Stimulated activated CD4-positive, alpha-beta T cell treated with anti-CD3 and anti-CD28 coated beads, Interleukin-12 subunit alpha, Interleukin-12 subunit beta, amount 100 ng/mL, for 48 hours (primary cell): ENCODE measurements at regions not wholly inside any gene's neighbourhood (a gene's known extent, or its start where the extent isn't known, plus 50 kb on each side); places are given as distances from the start of the nearest gene placed in this dataset.
"Not testable (repeated sequence)": the region's sequence is repeated elsewhere in the genome, so short reads cannot be mapped to it uniquely, and the experiment has no call there.

Experiments
- DNase-seq, 3 donors: peaks; one replicate each; pipeline ENCODE4 v3.0.0-alpha.2; 2020; ENCODE audit warnings: low read depth in 2 of 3, low spot score in 1 of 3

DNA sequence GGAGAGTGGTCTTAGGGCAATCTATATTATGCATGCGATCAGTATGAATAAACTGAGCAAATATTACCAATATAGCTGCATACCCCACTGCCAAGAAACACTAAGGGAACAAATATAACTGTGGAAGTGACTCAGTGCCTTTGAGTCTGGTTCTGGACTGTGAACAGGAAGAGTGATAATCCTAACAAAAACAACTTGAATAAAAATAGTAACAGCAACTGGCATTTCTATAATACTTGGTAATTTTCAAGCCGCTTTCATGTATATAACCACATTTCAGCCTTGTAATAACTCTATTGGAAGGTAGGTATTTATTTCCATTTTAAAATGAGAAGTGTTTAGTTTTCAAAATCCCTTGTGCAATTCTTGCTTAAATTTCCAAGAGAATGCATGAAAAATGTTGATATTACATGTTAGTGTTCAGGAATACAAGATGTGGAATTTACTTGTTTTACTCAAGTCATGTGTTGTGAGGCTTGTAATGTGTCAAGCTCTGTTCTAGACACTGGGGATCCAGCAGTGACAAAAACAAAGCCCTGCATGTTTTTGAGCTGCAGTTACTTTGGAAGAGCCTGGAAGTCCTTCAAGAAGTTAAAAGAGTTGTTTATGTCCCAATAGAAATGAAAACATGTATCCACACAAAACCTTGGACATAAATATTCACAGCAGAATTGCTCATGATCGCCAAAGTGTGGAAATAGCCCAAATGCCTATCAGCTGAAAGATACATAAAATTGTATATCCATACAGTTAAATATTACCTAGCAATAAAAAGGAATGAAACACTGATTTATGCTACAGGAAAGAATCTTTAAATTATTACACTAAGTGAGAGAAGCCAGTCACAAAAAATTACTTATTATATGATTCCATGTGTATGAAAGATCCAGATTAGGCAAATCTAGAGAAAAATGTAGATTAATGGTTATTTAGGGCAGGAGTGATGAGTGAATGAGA lies 338.1 kb upstream of the TMEM132C start:
- DNase-seq = no peak

DNA sequence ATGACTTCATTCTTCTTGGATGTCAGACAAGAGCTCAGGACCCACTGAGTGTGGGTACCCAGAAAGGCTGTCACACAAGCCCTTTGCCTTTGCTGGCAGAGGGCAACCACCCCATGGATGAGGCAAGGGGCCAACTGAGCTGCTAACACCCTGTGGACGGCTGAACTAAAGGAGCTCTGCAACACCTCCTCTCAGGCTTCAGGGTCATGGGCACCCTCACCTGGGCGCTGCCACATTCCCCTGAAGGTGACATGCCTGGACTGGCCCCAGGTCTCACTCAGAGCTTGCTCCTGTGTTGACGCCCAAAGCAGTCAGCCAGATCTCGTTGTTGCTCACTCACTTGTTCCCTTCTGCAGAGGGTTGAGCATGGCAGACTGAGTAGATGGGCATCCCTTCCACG lies 336.8 kb upstream of the TMEM132C start:
- no peak for DNase-seq

DNA sequence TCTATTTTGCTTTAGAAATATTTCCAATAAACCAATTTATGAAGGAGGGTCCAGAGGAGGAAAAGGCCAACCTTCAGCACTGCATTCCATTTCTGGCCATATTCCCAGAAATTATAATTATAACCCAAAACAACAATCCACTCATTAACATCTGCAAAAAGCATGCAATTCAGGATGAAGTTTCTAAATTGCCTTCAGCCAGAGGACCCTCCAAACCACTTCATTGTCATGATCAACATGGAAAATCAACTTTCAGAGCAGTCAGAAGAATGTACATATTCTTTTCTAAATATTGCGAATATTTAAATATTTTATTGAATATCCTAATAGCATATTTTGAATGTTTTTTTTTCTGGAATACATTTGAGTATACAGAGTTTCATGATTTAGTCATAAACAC lies 332.6 kb upstream of the TMEM132C start:
- DNase-seq = no peak

- DNase-seq = no peak
These were observed 330.5 kb upstream of the TMEM132C start for GRCh38 chr12:127936463-127936862.

- DNase-seq = no peak
These were observed 325.6 kb upstream of the TMEM132C start for GRCh38 chr12:127941332-127941731.

DNA sequence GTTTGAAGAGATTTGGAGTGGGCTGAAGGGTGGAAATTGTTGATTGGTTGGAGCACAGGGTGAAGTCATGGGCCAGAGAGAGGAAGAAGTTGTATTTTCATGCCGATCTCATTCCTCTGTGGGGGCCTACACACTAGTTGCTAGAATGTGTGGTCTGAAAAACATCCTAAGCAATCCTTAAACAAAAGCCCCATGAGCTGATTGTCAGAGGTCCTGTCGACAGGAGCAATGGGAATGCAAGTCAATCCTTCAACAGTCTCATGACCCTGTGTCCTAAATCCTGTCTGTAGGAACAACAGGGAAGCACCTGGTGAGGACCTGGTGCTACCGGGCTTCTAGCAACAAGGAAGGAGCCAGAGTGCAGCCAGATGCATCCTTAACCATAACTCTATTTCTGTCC lies 324.0 kb upstream of the TMEM132C start:
- DNase-seq = no peak

DNA sequence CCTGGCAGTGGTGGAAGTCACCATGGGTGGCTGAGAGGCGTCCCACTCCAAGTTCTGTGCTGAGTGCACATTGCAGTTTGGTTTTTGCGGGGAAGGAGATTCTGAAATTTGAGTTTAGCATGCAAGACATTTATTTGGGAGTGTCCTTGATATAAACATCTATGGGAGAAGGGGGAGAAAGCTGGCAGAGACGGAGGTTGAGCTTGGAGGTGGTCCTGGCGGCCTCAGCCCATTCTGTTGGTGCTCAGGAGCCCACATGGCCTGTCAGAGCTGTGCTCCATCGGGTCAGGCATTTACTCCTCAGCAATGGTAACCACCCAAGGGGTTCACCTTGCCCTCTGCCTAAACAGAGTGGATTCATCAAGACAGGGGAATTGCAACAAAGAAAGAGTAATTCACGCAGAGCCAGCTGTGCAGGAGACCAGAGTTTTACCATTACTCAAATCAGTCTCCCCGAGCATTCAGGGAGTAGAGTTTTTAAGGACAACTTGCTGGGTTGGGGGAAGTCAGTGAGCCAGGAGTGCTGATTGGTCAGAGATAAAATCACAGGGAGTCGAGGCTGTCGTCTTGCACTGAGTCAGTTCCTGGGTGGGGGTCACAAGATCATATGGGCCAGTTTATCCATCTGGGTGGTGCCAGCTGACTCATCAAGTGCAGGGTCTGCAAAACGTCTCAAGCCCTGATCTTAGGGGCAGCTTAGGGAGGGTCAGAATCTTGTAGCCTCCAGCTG lies 323.3 kb upstream of the TMEM132C start:
- DNase-seq = no peak

DNA sequence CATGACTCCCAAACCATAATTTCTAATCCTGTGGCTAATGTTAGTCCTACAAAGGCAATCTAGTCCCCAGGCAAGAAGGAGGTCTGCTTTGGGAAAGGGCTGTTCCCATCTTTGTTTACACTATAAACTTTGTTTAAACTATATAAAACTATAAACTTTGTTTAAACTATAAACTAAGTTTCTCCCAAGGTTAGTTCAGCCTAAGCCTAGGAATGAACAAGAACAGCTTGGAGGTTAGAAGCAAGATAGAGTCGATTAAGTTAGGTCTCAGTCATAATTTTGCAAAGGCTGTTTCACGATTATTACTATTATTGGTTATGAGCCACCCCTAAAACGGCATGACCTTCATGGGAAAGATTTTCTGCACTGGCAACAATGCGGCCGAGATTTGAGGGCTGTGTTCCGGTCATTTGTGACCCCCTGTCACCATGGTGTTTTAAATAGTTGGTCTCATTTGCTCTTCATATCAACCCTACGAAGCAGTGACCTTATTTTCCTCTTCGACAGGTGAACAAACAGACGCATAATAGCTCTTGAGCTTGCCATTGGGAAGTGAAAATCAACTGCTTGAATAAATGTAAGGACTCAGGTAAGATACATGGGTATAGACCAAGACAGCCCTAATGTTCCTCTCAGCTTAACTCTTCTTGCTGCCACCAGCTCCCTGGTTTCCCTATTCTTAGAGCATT lies 322.6 kb upstream of the TMEM132C start:
- DNase-seq = no peak

- no peak for DNase-seq
These were observed 309.8 kb upstream of the TMEM132C start for GRCh38 chr12:127957001-127957660.

- DNase-seq = no peak
These were observed 304.7 kb upstream of the TMEM132C start for GRCh38 chr12:127962303-127962702.

- DNase-seq = no peak
These were observed 303.0 kb upstream of the TMEM132C start for GRCh38 chr12:127963933-127964332.

DNA sequence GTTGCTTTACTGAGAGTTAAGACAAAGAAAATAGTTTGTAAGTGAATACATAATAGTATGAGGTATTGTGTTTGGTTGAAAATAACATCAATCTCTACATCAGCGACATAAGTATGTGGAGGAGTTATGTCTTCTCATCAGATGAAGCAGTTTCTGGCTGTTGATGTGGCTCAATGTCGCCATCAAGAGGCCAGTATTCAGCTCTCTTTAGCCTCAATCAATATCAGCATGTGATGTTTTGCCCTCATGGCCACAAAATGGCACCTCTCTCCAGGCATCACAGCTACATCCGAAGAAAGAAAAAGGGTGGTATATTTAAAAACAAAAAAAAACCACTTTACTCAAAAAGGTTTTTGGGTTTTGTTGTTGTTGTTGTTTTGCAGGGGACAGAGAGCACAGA lies 302.3 kb upstream of the TMEM132C start:
- DNase-seq = no peak

DNA sequence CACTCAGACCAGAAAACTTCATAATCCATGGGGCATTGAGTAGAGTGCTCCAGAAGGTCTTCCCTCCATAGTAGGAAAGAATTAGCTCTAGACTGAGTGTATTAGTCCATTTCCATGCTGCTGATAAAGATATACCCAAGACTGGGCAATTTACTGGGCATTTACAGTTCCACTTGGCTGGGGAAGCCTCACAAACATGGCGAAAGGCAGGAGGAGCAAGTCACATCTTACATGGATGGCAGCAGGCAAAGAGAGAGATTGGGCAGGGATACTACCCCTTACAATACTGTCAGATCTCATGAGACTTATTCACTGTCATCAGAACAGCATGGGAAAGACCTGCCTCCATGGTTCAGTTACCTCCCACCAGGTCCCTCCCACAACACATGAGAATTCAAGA lies 300.6 kb upstream of the TMEM132C start:
- DNase-seq = no peak

- DNase-seq = no peak
These were observed 296.5 kb upstream of the TMEM132C start for GRCh38 chr12:127970491-127970890.

GRCh38 chr12:127980585-127980984 lies 286.4 kb upstream of the TMEM132C start:
- DNase-seq = no peak

DNA sequence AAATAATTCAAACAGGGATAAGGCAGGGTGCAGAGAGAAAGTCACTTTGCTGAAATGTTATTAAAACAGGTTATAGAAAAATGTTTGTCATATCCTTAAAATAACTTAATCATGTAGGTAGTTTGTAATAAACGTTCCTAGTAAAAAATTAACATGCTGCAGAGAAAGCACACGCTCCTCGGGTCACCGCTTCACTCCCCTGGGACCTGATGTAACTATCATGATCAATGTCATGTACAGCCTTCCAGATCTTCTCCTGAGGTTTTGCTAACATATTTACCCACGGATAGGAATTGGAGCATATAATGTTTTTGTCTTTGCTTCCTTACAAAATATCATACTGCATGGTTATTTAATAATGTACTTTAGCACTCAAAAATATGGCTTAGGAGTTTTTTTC lies 285.1 kb upstream of the TMEM132C start:
- no peak for DNase-seq

GRCh38 chr12:127983213-127983791 lies 283.7 kb upstream of the TMEM132C start:
- not testable (repeated sequence) for DNase-seq

- no peak for DNase-seq
These were observed 282.4 kb upstream of the TMEM132C start for GRCh38 chr12:127984386-127985055.

GRCh38 chr12:127987199-127987901 lies 279.6 kb upstream of the TMEM132C start:
- no peak for DNase-seq

DNA sequence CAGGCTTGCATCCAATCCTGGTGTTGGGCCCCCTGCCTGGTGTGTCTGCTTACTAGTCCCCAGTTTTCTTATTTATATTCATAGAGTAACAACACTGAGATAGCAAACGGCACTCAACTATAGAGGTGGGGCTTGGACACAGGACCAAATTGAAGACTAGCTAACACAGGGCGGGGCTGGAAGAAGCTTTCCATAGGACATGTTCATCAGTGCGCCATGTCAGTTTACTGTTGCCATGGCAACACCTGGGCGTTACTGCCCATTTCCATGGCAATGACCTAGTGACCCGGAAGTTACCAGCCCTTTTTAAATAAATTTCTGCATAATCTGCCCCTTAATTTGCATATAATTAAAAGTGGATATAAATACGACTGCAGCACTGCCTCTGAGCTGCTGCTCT lies 275.5 kb upstream of the TMEM132C start:
- DNase-seq = no peak
